Neural progenitor cell (in vitro differentiated cells): ENCODE measurements at regions not wholly inside any gene's neighbourhood (a gene's known extent, or its start where the extent isn't known, plus 50 kb on each side); places are given as distances from the start of the nearest gene placed in this dataset.

ENCODE experiments used
- CTCF ChIP-seq: fragments of 200-600 bp; sonication (generic); IDR thresholded peaks from 2 replicates; pipeline ENCODE4 v1.5.1; 2017; ENCODE audit warnings: antibody characterized with exemption, mild to moderate bottlenecking
- EZH2 ChIP-seq: fragments of 200-600 bp; sonication (generic); IDR thresholded peaks from 2 replicates; pipeline ENCODE4 v1.6.1; 2017; ENCODE audit warnings: antibody characterized with exemption, mild to moderate bottlenecking, moderate library complexity
- EZH2phosphoT487 ChIP-seq: fragments of 200-600 bp; sonication (generic); IDR thresholded peaks from 2 replicates; pipeline ENCODE4 v1.6.1; 2017; ENCODE audit warnings: antibody characterized with exemption

- no peak for TF ChIP-seq CTCF
- TF ChIP-seq EZH2: no peak
- TF ChIP-seq EZH2phosphoT487: no peak
These were observed 375.6 kb downstream of the SOX9 start for GRCh38 chr17:72496461-72496860.
